ENCODE measurements at regions not wholly inside any gene's neighbourhood (a gene's known extent, or its start where the extent isn't known, plus 50 kb on each side); places are given as distances from the start of the nearest gene placed in this dataset.
A peak's percentile ranks its signal among the peaks of the same experiment; 100 is the strongest.

DNA sequence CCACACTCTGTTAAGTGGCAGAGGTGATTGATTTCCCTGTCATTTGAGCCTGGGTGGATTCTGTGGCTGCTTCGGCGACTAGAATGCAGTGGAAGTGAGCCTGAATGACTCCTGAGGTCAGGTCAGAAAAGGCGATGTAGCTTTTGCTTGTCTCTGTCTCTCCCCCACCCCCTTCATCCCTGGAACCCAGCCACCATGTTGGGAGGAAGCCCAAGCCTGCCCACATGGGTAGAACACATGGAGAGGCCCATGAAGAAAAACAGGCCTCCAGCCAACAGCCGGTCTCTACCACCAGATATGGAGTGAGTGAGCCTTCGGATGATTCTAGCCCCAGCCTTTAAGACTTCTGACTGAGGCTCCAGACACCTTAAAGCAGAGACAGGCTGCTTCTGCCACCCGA lies 181.0 kb downstream of the TFAP2C start:
- Histone ChIP-seq H3K79me2 (ENCODE audit: low read depth) (no peaks in the 10 kb centered on the region), H3K4me1 (peaks cover 26% of the 10 kb centered on the region), H2AFZ (replicated peaks) (no peak overlapping the region), H3K27me3 (no peaks in the 10 kb centered on the region), H3K27ac (no peak overlapping the region), H3F3A (ENCODE audit: low read depth) (peaks cover 16% of the 10 kb centered on the region), H3K4me3 (no peak overlapping the region), H3K4me2 (no peak overlapping the region), H3K9me3 (ENCODE audit: low read depth) (no peaks in the 10 kb centered on the region), H4K20me1 (ENCODE audit: low read depth) (no peaks in the 10 kb centered on the region), H3K36me3 (no peaks in the 10 kb centered on the region), H3K9ac (no peak overlapping the region)
- peaks cover 42% of the 10 kb centered on the region for H3K4me1 Mint-ChIP-seq
- H3K9me3 Mint-ChIP-seq, result peaks cover 2% of the 10 kb centered on the region
- H3K36me3 Mint-ChIP-seq, result no peaks in the 10 kb centered on the region
- DNase-seq (ENCODE audit: low spot score), result no peak
- no peak overlapping the region for H3K4me3 Mint-ChIP-seq
- peaks cover 17% of the 10 kb centered on the region for H3K27me3 Mint-ChIP-seq (ENCODE audit: insufficient read depth, low read depth)
- TF ChIP-seq EZH2phosphoT487 (IDR thresholded peaks at IDR 0.05) (no peak), EZH2 (IDR thresholded peaks at IDR 0.05) (no peak)
- TF ChIP-seq, protein P1, sequence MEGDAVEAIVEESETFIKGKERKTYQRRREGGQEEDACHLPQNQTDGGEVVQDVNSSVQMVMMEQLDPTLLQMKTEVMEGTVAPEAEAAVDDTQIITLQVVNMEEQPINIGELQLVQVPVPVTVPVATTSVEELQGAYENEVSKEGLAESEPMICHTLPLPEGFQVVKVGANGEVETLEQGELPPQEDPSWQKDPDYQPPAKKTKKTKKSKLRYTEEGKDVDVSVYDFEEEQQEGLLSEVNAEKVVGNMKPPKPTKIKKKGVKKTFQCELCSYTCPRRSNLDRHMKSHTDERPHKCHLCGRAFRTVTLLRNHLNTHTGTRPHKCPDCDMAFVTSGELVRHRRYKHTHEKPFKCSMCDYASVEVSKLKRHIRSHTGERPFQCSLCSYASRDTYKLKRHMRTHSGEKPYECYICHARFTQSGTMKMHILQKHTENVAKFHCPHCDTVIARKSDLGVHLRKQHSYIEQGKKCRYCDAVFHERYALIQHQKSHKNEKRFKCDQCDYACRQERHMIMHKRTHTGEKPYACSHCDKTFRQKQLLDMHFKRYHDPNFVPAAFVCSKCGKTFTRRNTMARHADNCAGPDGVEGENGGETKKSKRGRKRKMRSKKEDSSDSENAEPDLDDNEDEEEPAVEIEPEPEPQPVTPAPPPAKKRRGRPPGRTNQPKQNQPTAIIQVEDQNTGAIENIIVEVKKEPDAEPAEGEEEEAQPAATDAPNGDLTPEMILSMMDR (IDR thresholded peaks at IDR 0.05), result no peak
- peak overlapping the region; percentile 73 for H3K27ac Mint-ChIP-seq

DNA sequence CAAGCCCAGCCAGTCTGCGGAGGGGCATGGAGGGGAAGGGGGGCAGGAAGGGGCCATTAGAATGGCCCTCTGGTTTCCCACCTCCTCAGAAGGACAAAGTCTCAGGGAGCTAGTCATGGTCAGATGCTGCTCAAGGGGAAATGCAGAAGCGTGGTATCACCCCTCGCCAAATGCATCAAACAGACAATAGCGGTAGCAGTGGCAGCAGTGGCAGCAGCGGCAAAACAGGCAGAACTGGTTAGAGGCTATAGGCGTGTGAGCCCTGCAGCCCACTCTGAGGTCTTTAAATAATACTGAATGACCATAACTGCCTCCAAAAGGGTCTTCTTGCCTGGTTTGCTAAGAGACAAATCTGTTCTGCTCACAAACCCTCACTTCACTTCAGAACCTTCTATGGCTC lies 186.7 kb downstream of the TFAP2C start:
- peaks cover 23% of the 10 kb centered on the region for H3K27me3 Mint-ChIP-seq (ENCODE audit: insufficient read depth, low read depth)
- no peak overlapping the region for H2AFZ ChIP-seq (replicated peaks)
- peak overlapping the region; percentile 6 for H3K4me3 Mint-ChIP-seq
- H3K36me3 Mint-ChIP-seq, result no peaks in the 10 kb centered on the region
- H3K27me3 ChIP-seq, result no peaks in the 10 kb centered on the region
- H3K79me2 ChIP-seq (ENCODE audit: low read depth), result no peaks in the 10 kb centered on the region
- TF ChIP-seq EZH2phosphoT487 (IDR thresholded peaks at IDR 0.05) (no peak), EZH2 (IDR thresholded peaks at IDR 0.05) (no peak)
- TF ChIP-seq, protein P1 (IDR thresholded peaks at IDR 0.05), result no peak
- H3K4me2 ChIP-seq, result no peak overlapping the region
- H4K20me1 ChIP-seq (ENCODE audit: low read depth), result no peaks in the 10 kb centered on the region
- no peak overlapping the region for H3K9ac ChIP-seq
- peaks cover 2% of the 10 kb centered on the region for H3K9me3 Mint-ChIP-seq
- H3K27ac Mint-ChIP-seq, result no peak overlapping the region
- H3K4me3 ChIP-seq, result no peak overlapping the region
- H3K4me1 Mint-ChIP-seq, result peaks cover 30% of the 10 kb centered on the region
- no peaks in the 10 kb centered on the region for H3K9me3 ChIP-seq (ENCODE audit: low read depth)
- no peaks in the 10 kb centered on the region for H3K36me3 ChIP-seq
- H3K27ac ChIP-seq, result no peak overlapping the region
- no peak for DNase-seq (ENCODE audit: low spot score)
- no peaks in the 10 kb centered on the region for H3F3A ChIP-seq (ENCODE audit: low read depth)
- H3K4me1 ChIP-seq, result no peaks in the 10 kb centered on the region

DNA sequence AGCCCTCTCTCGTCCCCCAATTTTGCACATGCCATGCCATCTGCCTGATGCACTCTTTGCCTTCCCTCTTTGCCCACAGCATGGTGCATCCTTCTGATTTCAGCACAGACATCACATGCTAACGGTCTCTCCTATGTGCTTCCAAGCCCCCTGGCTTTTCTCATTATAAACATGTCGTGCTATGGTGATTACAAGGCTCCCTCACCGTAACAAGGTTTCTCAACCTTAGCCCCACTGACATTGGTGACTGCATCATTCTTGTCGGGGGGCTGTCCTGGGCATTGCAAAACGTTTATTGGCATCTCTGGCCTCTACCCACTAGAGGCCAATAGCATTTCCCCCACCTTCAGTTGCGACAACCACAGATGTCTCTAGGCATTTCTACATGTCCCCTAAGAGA lies 187.2 kb downstream of the TFAP2C start:
- Histone ChIP-seq H3K27me3 (no peaks in the 10 kb centered on the region), H3K9ac (no peak overlapping the region), H2AFZ (replicated peaks) (no peak overlapping the region), H3K4me3 (no peak overlapping the region), H3K4me2 (no peak overlapping the region), H3K79me2 (ENCODE audit: low read depth) (no peaks in the 10 kb centered on the region), H4K20me1 (ENCODE audit: low read depth) (no peaks in the 10 kb centered on the region), H3K27ac (no peak overlapping the region), H3K4me1 (no peaks in the 10 kb centered on the region), H3K9me3 (ENCODE audit: low read depth) (no peaks in the 10 kb centered on the region), H3K36me3 (no peaks in the 10 kb centered on the region), H3F3A (ENCODE audit: low read depth) (no peaks in the 10 kb centered on the region)
- Mint-ChIP-seq H3K36me3 (no peaks in the 10 kb centered on the region), H3K9me3 (peaks cover 2% of the 10 kb centered on the region), H3K27me3 (ENCODE audit: insufficient read depth, low read depth) (peaks cover 29% of the 10 kb centered on the region), H3K4me3 (no peak overlapping the region), H3K4me1 (peaks cover 31% of the 10 kb centered on the region), H3K27ac (peak overlapping the region; percentile 16)
- no peak for TF ChIP-seq EZH2phosphoT487 (IDR thresholded peaks at IDR 0.05)
- TF ChIP-seq, protein P1 (IDR thresholded peaks at IDR 0.05), result no peak
- no peak for TF ChIP-seq EZH2 (IDR thresholded peaks at IDR 0.05)
- no peak for DNase-seq (ENCODE audit: low spot score)
